Common myeloid progenitor, CD34-positive (primary cell): ENCODE measurements at regions not wholly inside any gene's neighbourhood (a gene's known extent, or its start where the extent isn't known, plus 50 kb on each side); places are given as distances from the start of the nearest gene placed in this dataset.

Experiments
- CTCF ChIA-PET: fragments of 350-600 bp; sonication (Branson Sonifier 250); formaldehyde crosslinking; loops from one replicate; lab custom pipeline; 2021; ENCODE audit warnings: antibody characterized with exemption; lab: Charles Lee
- POLR2A ChIA-PET: fragments of 350-600 bp; sonication (Branson Sonifier 250); formaldehyde crosslinking; loops from one replicate; lab custom pipeline; 2021; ENCODE audit warnings: antibody characterized with exemption; lab: Charles Lee
- DNase-seq, 3 donors: peaks; one replicate each; pipeline versions ENCODE4 v3.0.0 to v3.0.0-alpha.2; 2013
- H3K27ac ChIP-seq, 2 experiments: 1 replicate in 1 of 2; 2 replicates in 1 of 2; pipeline ENCODE4 v1.7.0; 2013; ENCODE audit warnings: inconsistent platforms in 2 of 2, low read length in 2 of 2, mild to moderate bottlenecking in 2 of 2, low read depth in 1 of 2, moderate library complexity in 1 of 2; ENCODE audit not compliant: severe bottlenecking in 2 of 2, insufficient read depth in 1 of 2, poor library complexity in 1 of 2
- H3K27me3 ChIP-seq, 5 experiments: replicated peaks in 2 of 5; 1 replicate in 3 of 5; 2 replicates in 2 of 5; pipeline versions ENCODE4 v1.6.1 to v1.7.0; 2013; ENCODE audit warnings: low read length in 4 of 5, mild to moderate bottlenecking in 2 of 5, moderate library complexity in 2 of 5, inconsistent platforms in 1 of 5; ENCODE audit not compliant: insufficient read depth in 5 of 5, control insufficient read depth in 4 of 5
- H3K36me3 ChIP-seq, 4 experiments: 1 replicate in 2 of 4; 2 replicates in 2 of 4; pipeline versions ENCODE4 v1.6.1 to v1.7.0; 2013; ENCODE audit warnings: low read length in 3 of 4, control low read depth in 1 of 4, mild to moderate bottlenecking in 1 of 4; ENCODE audit not compliant: control insufficient read depth in 4 of 4, insufficient read depth in 4 of 4
- H3K4me1 ChIP-seq, 4 experiments: 1 replicate in 3 of 4; 2 replicates in 1 of 4; pipeline versions ENCODE4 v1.6.1 to v1.7.1; 2013; ENCODE audit warnings: low read length in 3 of 4, mild to moderate bottlenecking in 3 of 4, control low read depth in 1 of 4, inconsistent platforms in 1 of 4, moderate library complexity in 1 of 4; ENCODE audit not compliant: control insufficient read depth in 4 of 4, insufficient read depth in 4 of 4; ENCODE audit errors: control extremely low read depth in 1 of 4
- H3K4me3 ChIP-seq, 7 experiments: 1 replicate in 4 of 7; 2 replicates in 3 of 7; pipeline versions ENCODE4 v1.5.1 to v1.7.0; 2013; ENCODE audit warnings: mild to moderate bottlenecking in 7 of 7, low read length in 6 of 7, moderate library complexity in 6 of 7, inconsistent platforms in 2 of 7, low read depth in 2 of 7, control low read depth in 1 of 7; ENCODE audit not compliant: insufficient read depth in 4 of 7, control insufficient read depth in 1 of 7; ENCODE audit errors: extremely low read depth in 1 of 7
- H3K9me3 ChIP-seq, 5 experiments: 1 replicate in 4 of 5; 2 replicates in 1 of 5; pipeline versions ENCODE4 v1.6.1 to v1.7.1; 2013; ENCODE audit warnings: low read length in 4 of 5, mild to moderate bottlenecking in 2 of 5, inconsistent platforms in 1 of 5, low read depth in 1 of 5, moderate library complexity in 1 of 5; ENCODE audit not compliant: control insufficient read depth in 4 of 5, insufficient read depth in 2 of 5; ENCODE audit errors: control extremely low read depth in 1 of 5
- WGBS: methylation state at CpG from one replicate; pipeline ENCODE4 v1.1.5; 2013; ENCODE audit not compliant: insufficient coverage; 5-methylcytosine and 5-hydroxymethylcytosine counted together

DNA sequence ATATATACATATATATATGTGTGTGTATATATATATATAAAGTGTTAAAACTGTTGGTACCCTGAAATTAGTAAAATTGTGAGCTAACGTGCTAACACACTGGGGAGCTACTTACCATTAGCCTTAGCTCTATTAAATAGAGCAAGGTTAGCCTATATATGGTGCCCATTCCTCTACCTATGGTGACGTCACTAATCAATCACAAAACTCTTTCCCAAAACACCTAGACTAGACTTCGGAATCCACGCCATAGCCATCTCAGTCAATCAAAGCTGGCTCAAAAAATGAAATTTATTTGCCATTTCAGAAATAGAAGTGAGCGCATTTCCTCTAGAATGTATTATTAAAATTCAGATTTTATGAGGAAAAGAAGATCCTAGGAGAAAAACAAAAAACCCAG is 229.0 kb upstream of the TENM3 start:
- H3K4me1 ChIP-seq, result no peaks in the 10 kb centered on the region
- no peak overlapping the region for H3K4me3 ChIP-seq
- no peak for DNase-seq
- H3K27ac ChIP-seq, result no peak overlapping the region
- no peaks in the 10 kb centered on the region for H3K9me3 ChIP-seq
- POLR2A ChIA-PET, result no interaction called here
- no peaks in the 10 kb centered on the region for H3K36me3 ChIP-seq
- WGBS, result 100% methylated on average over 3 of the region's 5 CpGs
- H3K27me3 ChIP-seq, result no peaks in the 10 kb centered on the region
- CTCF ChIA-PET, result interaction anchor here (0.6 to 1.3 kb wide), 2 partner anchors 18 to 80 kb away, joined by 3 read pairs; no protein-coding TSS in a partner anchor

DNA sequence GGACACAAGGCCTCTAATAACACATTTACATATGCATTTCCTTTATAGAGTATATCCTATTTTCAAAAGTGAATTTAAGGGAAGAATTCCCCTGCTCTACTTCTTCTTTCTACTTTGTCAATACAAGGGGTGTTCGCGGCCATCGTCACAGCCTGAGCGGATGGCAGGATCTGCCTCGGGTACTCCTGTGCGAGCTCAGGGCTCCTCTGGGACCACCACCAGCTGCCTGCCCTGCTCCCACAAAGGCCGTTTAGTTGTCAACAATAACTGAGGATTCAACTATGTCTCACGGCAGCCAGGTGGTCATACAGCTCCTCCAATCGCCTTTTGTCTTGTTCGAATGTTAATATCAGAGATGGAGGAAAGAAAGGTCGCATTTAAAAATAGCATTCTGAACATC is 228.2 kb upstream of the TENM3 start:
- H3K27me3 ChIP-seq, result no peaks in the 10 kb centered on the region
- WGBS, result 94% methylated on average over 9 of the region's 11 CpGs
- H3K9me3 ChIP-seq, result no peaks in the 10 kb centered on the region
- no peak overlapping the region for H3K4me3 ChIP-seq
- ChIA-PET POLR2A (no interaction called here), CTCF (interaction anchor here (1.3 kb wide), 1 partner anchor 19 kb away, joined by 3 read pairs; no protein-coding TSS in a partner anchor)
- H3K27ac ChIP-seq, result no peak overlapping the region
- no peak for DNase-seq
- no peaks in the 10 kb centered on the region for H3K4me1 ChIP-seq
- no peaks in the 10 kb centered on the region for H3K36me3 ChIP-seq

DNA sequence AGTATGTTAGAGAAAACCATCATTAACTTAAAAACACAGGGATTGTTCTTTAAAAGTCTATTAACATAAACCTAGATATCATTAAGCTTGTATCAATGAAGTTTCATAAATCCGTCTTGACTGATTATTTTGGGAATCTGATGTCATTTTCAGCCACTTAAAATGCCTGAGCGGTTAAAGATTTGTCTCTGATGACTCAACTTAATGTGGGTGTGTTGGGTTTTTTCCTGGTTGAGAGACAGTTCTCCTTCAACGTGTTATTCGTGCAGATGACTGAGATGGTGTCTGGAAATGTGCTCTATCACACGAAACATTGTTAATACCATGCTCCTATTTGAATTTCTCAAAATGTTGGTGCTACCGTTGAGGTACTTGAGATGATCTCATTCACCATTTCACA is 227.3 kb upstream of the TENM3 start:
- H3K4me1 ChIP-seq, result no peaks in the 10 kb centered on the region
- 100% methylated on average over 5 of the region's 6 CpGs for WGBS
- no peaks in the 10 kb centered on the region for H3K9me3 ChIP-seq
- no peak overlapping the region for H3K27ac ChIP-seq
- no peak overlapping the region for H3K4me3 ChIP-seq
- CTCF ChIA-PET, result no interaction called here
- H3K27me3 ChIP-seq, result no peaks in the 10 kb centered on the region
- no peak for DNase-seq
- POLR2A ChIA-PET, result no interaction called here
- no peaks in the 10 kb centered on the region for H3K36me3 ChIP-seq

DNA sequence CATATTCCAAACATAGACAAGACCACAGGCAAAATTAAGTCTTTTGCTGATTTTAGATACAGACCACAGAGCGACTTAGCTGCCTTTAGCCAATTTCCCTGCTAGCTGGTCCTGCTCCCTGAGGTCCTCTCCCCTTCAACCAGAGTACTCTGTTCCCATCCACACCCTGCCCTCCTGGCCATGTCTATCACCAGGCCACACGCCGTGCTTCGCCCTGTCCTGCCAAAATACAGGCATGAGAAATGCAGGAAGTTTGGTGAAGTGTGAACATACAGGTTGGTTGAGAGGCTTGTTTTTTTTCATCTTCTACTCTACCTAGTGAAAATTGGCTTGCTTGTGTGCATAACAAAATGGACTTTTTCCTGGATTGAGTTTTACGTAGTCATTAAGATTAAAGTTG is 226.2 kb upstream of the TENM3 start:
- Histone ChIP-seq H3K36me3 (no peaks in the 10 kb centered on the region), H3K4me3 (no peak overlapping the region), H3K9me3 (no peaks in the 10 kb centered on the region), H3K27ac (no peak overlapping the region), H3K4me1 (no peaks in the 10 kb centered on the region), H3K27me3 (no peaks in the 10 kb centered on the region)
- DNase-seq, result no peak
- CTCF ChIA-PET, result interaction anchor here (1.3 kb wide), 1 partner anchor 22 kb away, joined by 3 read pairs; no protein-coding TSS in a partner anchor
- POLR2A ChIA-PET, result no interaction called here
- 86% methylated on average over 4 of the region's 5 CpGs for WGBS

DNA sequence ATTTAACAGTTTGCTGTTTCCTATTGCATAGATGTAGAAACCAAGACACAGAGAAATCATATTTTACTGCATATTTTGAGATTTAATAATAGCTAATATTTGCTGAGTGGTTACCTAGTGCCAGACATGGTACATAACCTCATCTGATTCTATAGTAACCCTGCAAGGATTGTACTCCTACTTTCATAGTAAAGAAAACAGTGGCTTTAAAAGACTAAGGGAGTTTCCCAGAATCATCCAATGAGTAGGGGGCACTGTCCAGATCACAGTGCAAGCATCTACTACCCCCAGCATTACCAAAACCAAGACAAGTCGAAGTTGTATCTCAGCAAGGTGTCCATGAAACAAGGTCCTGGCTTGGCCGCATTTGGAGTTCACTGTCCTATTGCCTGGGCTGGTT is 224.5 kb upstream of the TENM3 start:
- no peak overlapping the region for H3K4me3 ChIP-seq
- no peak overlapping the region for H3K27ac ChIP-seq
- WGBS, result 80% methylated on average over 1 of the region's 2 CpGs
- POLR2A ChIA-PET, result no interaction called here
- no peaks in the 10 kb centered on the region for H3K9me3 ChIP-seq
- H3K36me3 ChIP-seq, result no peaks in the 10 kb centered on the region
- DNase-seq, result no peak
- H3K27me3 ChIP-seq, result no peaks in the 10 kb centered on the region
- H3K4me1 ChIP-seq, result no peaks in the 10 kb centered on the region
- CTCF ChIA-PET, result no interaction called here

DNA sequence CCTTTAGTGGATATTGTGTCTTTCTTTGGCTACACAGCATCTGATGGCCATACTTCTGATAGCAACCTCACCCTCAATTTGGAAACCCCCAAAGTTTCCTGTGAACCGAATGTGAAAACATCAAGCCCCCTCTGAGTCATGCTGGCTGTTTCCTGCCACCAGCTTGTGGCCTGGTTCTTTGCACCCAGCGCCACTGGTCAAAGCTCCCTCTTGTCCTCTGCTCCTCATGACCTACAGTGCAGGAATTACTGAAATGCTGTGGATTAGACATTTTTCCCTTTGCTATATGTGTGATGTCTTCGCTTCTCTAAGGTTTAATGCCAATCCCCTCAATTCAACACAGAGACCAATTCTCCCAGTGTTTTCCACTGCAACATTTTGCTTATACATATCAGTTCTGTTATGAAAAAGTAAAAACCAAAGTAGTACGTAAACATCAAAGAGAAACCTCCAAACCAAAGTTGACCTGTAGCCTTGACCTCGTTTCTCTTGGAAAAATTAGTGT is 224.0 kb upstream of the TENM3 start:
- POLR2A ChIA-PET, result no interaction called here
- CTCF ChIA-PET, result interaction anchor here (1.1 kb wide), 1 partner anchor 8 kb away, joined by 3 read pairs; no protein-coding TSS in a partner anchor
- no peak overlapping the region for H3K4me3 ChIP-seq

DNA sequence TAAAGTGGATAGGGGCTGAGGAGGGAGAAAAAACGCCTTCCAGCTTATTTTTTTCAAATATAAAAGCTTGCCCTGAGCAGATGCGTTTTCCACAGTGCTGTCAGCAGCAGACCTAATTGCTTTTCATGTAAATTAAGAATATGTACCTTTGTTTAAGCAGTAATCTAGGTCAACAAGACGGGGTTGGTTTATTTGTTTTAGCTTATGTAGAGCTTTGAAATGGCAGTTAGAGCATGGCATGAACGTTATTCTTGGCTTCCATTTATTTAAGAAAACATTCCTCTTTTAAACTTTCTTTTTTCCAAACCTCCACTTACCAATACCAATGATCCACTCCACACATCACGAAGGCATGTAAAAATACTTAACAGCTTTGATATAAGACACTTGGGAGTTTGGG is 220.3 kb upstream of the TENM3 start:
- no peaks in the 10 kb centered on the region for H3K36me3 ChIP-seq
- H3K4me1 ChIP-seq, result no peaks in the 10 kb centered on the region
- H3K27me3 ChIP-seq, result no peaks in the 10 kb centered on the region
- no peak for DNase-seq
- H3K27ac ChIP-seq, result no peak overlapping the region
- ChIA-PET CTCF (no interaction called here), POLR2A (no interaction called here)
- no peak overlapping the region for H3K4me3 ChIP-seq
- H3K9me3 ChIP-seq, result no peaks in the 10 kb centered on the region
- no CpG with 5 or more reads among the region's 5 CpGs for WGBS

More for the DNA sequence above, 224.0 kb upstream of the TENM3 start:
- no peaks in the 10 kb centered on the region for H3K9me3 ChIP-seq
- H3K36me3 ChIP-seq, result no peaks in the 10 kb centered on the region
- no peak for DNase-seq
- no peak overlapping the region for H3K27ac ChIP-seq
- H3K4me1 ChIP-seq, result no peaks in the 10 kb centered on the region
- 55% methylated on average over 2 of the region's 5 CpGs for WGBS
- no peaks in the 10 kb centered on the region for H3K27me3 ChIP-seq
